Activated naive CD4-positive, alpha-beta T cell treated with anti-CD3 and anti-CD28 coated beads, Interleukin-2, amount 50 U/mL, for 72 hours (primary cell): ENCODE measurements at regions not wholly inside any gene's neighbourhood (a gene's known extent, or its start where the extent isn't known, plus 50 kb on each side); places are given as distances from the start of the nearest gene placed in this dataset.

Experiments used
- ATAC-seq, 2 donors: fragments of 150-1000 bp; cut with Tn5 transposase; 2 replicates each; pipeline ENCODE4 v1.10.0; 2021; ENCODE audit warnings: mild to moderate bottlenecking in 2 of 2, moderate library complexity in 2 of 2
- DNase-seq, 2 donors: peaks; one replicate each; pipeline ENCODE4 v3.0.0; 2021 to 2022; ENCODE audit warnings: low spot score in 2 of 2
- H3K27ac Mint-ChIP-seq, 2 donors: one replicate each; pipeline ENCODE4 v1.8.0; 2022; ENCODE audit warnings: mild to moderate bottlenecking in 2 of 2, mixed read lengths in 2 of 2
- H3K36me3 Mint-ChIP-seq, 2 donors: one replicate each; pipeline ENCODE4 v1.8.0; 2022; ENCODE audit warnings: mixed read lengths in 2 of 2
- H3K9me3 Mint-ChIP-seq, 2 donors: one replicate each; pipeline ENCODE4 v1.8.0; 2022; ENCODE audit warnings: mixed read lengths in 2 of 2

DNA sequence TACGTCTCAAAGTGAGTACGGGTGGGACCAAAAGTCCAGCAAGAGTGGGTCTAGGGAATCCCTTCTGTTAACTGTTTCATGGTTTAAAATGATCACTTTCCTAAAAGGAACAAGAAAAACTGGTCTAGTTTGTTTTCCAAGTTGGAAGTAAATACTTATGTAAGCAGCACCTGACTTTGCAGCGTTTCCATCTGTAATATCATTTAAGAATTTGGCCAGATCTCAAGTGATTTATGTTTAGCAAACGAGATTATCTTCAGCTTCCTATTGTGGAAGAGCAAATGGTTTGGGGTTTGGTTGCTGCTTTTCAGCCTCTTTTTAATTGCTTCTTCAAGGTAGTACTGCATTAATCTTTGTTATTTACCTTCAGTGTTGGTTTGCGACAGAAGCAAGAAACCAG lies 50.4 kb downstream of the FHIP1A start:
- ATAC-seq: no peak
- Mint-ChIP-seq H3K36me3 (no peaks in the 10 kb centered on the region), H3K9me3 (no peaks in the 10 kb centered on the region), H3K27ac (no peak overlapping the region)
- no peak for DNase-seq

DNA sequence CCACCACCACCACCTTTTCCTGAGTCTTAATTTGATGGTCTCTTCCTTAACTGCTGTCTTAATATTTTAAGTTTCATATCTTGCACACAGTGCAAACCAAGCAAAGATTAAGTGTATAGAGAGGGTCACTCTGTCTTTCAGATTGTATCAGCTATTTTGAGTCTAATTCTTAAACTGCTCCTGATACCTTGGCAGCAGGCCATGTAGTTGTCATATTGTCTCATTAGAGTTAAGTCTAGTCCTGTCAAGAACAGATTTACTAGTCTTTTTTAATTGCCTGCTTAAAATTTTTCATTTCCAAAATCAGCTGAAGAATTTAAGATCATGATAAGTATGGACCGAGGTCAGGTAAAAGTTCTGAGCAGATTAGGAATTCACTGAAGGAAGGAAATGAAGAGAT lies 51.5 kb downstream of the FHIP1A start:
- no peaks in the 10 kb centered on the region for H3K9me3 Mint-ChIP-seq
- peak overlapping the region in 1 of 2 donors; percentile 16 for H3K27ac Mint-ChIP-seq
- H3K36me3 Mint-ChIP-seq: peaks cover 0 to 7% of the 10 kb centered on the region in 2 donors
- ATAC-seq (no peak), DNase-seq (no peak)

DNA sequence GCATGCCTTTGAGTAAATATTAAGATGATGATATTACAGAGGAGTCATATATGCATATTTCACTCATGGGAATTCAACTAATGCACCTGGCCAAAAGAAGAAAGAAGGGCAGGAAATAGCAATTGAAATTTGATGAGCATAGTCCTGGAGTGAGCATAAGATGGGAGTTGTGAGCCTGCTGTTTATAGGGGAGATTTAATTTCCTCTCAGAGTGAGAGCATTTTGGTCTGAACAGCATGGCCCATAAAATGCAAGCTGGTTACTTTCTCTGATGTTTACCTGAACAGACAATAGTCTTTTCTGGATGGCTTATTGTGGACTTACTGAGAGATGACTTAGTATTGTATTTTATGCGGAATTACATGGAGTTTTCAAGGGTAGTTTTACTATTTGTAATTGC lies 53.6 kb downstream of the FHIP1A start:
- ATAC-seq (no peak), DNase-seq (no peak)
- no peaks in the 10 kb centered on the region for H3K9me3 Mint-ChIP-seq
- no peak overlapping the region for H3K27ac Mint-ChIP-seq
- peaks cover 0 to 7% of the 10 kb centered on the region in 2 donors for H3K36me3 Mint-ChIP-seq

GRCh38 chr4:151468715-151469696 lies 60.0 kb downstream of the FHIP1A start:
- peaks cover 0 to 7% of the 10 kb centered on the region in 2 donors for H3K36me3 Mint-ChIP-seq
- no peak overlapping the region for H3K27ac Mint-ChIP-seq
- no peak for DNase-seq
- ATAC-seq: no peak
- no peaks in the 10 kb centered on the region for H3K9me3 Mint-ChIP-seq

DNA sequence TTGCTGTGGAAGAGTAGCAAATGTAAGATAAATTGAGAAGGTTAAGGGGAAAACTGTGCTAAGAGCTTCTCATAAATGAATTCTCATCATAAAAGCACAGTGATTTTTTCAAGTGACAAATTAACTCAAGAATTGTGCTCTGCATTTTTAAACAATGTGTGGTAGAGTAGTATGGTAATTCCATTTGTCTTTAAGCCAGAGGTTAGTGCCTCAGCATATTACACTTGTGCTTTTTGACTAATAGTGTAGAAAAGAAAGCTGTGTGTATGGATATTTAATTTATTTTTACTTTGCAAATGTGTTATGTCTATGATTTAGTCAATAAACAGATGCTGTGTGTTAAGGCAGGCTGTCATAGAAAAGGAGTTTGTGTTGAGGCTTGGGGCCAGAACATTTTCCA lies 61.0 kb downstream of the FHIP1A start:
- Mint-ChIP-seq H3K36me3 (peaks cover 0 to 2% of the 10 kb centered on the region in 2 donors), H3K9me3 (no peaks in the 10 kb centered on the region)

GRCh38 chr4:151471728-151472127 lies 62.8 kb downstream of the FHIP1A start:
- DNase-seq: no peak
- Mint-ChIP-seq H3K9me3 (no peaks in the 10 kb centered on the region), H3K36me3 (no peaks in the 10 kb centered on the region), H3K27ac (no peak overlapping the region)
- ATAC-seq: no peak

More for the DNA sequence above, 61.0 kb downstream of the FHIP1A start:
- DNase-seq: no peak
- ATAC-seq: no peak
- H3K27ac Mint-ChIP-seq: no peak overlapping the region

- Mint-ChIP-seq H3K36me3 (no peaks in the 10 kb centered on the region), H3K27ac (no peak overlapping the region), H3K9me3 (no peaks in the 10 kb centered on the region)
- ATAC-seq: no peak
- no peak for DNase-seq
Observed at GRCh38 chr4:151472297-151472696, 63.3 kb downstream of the FHIP1A start.

DNA sequence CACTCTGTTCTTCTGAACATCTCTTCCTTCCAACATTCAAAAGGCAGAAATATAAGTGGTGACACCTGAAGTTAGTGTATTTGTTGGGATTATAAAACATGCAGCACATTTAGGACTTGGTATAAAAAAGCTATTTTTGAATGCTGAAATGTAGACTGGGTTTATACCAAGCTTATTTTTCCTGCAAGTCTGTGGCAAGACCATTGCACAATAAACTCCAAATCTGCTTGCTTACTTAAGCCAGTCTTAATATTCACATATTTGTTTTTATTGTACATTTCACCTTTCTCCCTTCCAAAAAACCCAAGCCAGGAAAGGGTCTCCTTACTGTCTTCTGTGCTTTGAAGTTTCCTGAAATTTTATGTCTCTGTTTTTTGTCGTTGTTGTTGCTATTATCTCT lies 63.7 kb downstream of the FHIP1A start:
- H3K27ac Mint-ChIP-seq: no peak overlapping the region
- H3K36me3 Mint-ChIP-seq: no peaks in the 10 kb centered on the region
- no peaks in the 10 kb centered on the region for H3K9me3 Mint-ChIP-seq
- no peak for ATAC-seq
- DNase-seq: no peak

GRCh38 chr4:151473521-151474097 lies 64.6 kb downstream of the FHIP1A start:
- H3K9me3 Mint-ChIP-seq: no peaks in the 10 kb centered on the region
- DNase-seq: no peak
- ATAC-seq: no peak
- no peak overlapping the region for H3K27ac Mint-ChIP-seq
- H3K36me3 Mint-ChIP-seq: no peaks in the 10 kb centered on the region

GRCh38 chr4:151475035-151475714 lies 66.2 kb downstream of the FHIP1A start:
- DNase-seq: no peak
- no peak overlapping the region for H3K27ac Mint-ChIP-seq
- ATAC-seq: no peak
- no peaks in the 10 kb centered on the region for H3K36me3 Mint-ChIP-seq
- H3K9me3 Mint-ChIP-seq: no peaks in the 10 kb centered on the region

- ATAC-seq: no peak
- Mint-ChIP-seq H3K36me3 (no peaks in the 10 kb centered on the region), H3K9me3 (no peaks in the 10 kb centered on the region), H3K27ac (no peak overlapping the region)
- no peak for DNase-seq
Observed at GRCh38 chr4:151481813-151482212, 72.8 kb downstream of the FHIP1A start.

DNA sequence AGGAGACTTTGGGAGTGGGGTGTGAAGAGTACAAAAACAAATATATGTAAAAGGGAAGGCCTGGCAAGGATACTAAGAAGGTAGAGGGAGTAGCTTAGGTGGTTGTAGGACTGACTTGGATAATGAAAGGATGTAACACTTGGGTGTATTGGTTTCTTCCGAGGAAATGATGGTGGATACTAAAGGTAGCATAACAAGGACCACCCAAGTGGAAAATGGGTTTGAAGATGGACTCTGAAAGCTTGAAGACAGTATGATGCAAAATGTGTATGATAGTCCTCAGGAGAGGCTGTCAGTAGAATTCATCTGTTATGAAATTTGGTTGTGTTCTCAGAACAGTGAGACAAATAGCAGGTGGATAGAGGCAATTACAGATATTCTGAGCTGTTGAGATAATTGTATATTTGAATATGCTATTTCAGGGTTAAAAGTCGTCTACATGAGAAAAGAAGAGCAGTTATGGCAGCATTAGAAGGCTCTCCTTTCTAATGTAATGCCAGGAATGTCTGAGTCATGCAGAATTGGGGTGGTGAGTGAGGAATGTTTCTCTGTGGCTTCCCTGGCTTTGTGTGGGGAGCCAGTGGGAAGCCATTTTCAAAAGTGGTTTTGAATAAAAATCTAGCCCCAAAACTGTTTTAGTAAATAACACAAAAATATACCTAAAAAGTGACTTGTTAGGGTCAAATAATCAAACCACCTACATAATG lies 75.6 kb downstream of the FHIP1A start:
- ATAC-seq (no peak), DNase-seq (no peak)
- Mint-ChIP-seq H3K9me3 (peaks cover 6% of the 10 kb centered on the region in 2 donors), H3K27ac (no peak overlapping the region), H3K36me3 (peaks cover 7 to 8% of the 10 kb centered on the region in 2 donors)

GRCh38 chr4:151485541-151486131 lies 76.7 kb downstream of the FHIP1A start:
- Mint-ChIP-seq H3K36me3 (peaks cover 7 to 13% of the 10 kb centered on the region in 2 donors), H3K9me3 (peaks cover 6% of the 10 kb centered on the region in 2 donors), H3K27ac (no peak overlapping the region)
- no peak for ATAC-seq
- no peak for DNase-seq

DNA sequence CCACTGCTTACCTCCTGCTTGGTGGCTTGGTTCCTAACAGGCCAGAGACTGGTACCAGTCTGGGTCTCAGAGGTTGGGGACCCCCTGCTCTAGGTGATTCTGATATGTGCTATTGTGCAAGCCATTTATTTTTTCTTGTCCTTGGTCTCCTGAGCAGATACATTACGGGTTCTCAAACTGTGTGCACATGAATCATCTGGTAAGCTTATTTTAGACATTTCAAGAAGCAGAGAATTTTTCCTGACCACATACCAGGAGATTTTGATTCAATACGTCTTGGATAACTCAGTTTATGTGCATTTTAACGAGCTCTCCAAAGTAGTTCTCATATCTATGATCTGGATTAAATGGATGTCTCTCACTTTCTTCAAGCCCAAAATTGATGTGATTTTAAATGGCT lies 77.2 kb downstream of the FHIP1A start:
- ATAC-seq: no peak
- Mint-ChIP-seq H3K27ac (no peak overlapping the region), H3K36me3 (peaks cover 9 to 16% of the 10 kb centered on the region in 2 donors), H3K9me3 (peaks cover 6 to 10% of the 10 kb centered on the region in 2 donors)
- no peak for DNase-seq

GRCh38 chr4:151488968-151489367 lies 80.0 kb downstream of the FHIP1A start:
- ATAC-seq (no peak), DNase-seq (no peak)
- Mint-ChIP-seq H3K9me3 (peaks cover 16 to 25% of the 10 kb centered on the region in 2 donors), H3K27ac (no peak overlapping the region), H3K36me3 (peaks cover 12 to 23% of the 10 kb centered on the region in 2 donors)

GRCh38 chr4:151489462-151490203 lies 80.7 kb downstream of the FHIP1A start:
- no peak overlapping the region for H3K27ac Mint-ChIP-seq

More at GRCh38 chr4:151489462-151490203, 80.7 kb downstream of the FHIP1A start:
- ATAC-seq: no peak
- peaks cover 12 to 23% of the 10 kb centered on the region in 2 donors for H3K36me3 Mint-ChIP-seq
- DNase-seq: no peak
- H3K9me3 Mint-ChIP-seq: peaks cover 16 to 25% of the 10 kb centered on the region in 2 donors
